HepG2 (cell line): ENCODE measurements at regions not wholly inside any gene's neighbourhood (a gene's known extent, or its start where the extent isn't known, plus 50 kb on each side); places are given as distances from the start of the nearest gene placed in this dataset.

Experiments
- ELF1 ChIP-seq: sonication (generic); formaldehyde crosslinking; IDR thresholded peaks from 2 replicates; pipeline ENCODE4 v1.4.0; 2020; ENCODE audit warnings: missing genetic modification reagents
- HDAC1 ChIP-seq: sonication (generic); formaldehyde crosslinking; IDR thresholded peaks from 2 replicates; pipeline ENCODE4 v1.5.1; 2020; ENCODE audit warnings: mild to moderate bottlenecking, missing genetic modification reagents
- NR2C2 ChIP-seq: sonication (generic); formaldehyde crosslinking; IDR thresholded peaks from 2 replicates; pipeline ENCODE4 v1.4.0; 2020; ENCODE audit warnings: missing genetic modification reagents, mild to moderate bottlenecking, moderate library complexity, borderline replicate concordance
- SALL1 ChIP-seq: sonication (generic); formaldehyde crosslinking; IDR thresholded peaks from 2 replicates; pipeline ENCODE4 v1.8.0; 2022; ENCODE audit warnings: mild to moderate bottlenecking, missing genetic modification reagents
- SMC3 ChIP-seq: IDR thresholded peaks from 2 replicates; pipeline ENCODE4 v1.6.1; 2011; ENCODE audit warnings: low read length, improper control_type of control experiment
- STAG1 ChIP-seq: sonication (generic); formaldehyde crosslinking; IDR thresholded peaks from 2 replicates; pipeline ENCODE4 v1.4.0; 2020; ENCODE audit warnings: missing genetic modification reagents
- ZBTB37 ChIP-seq: sonication (generic); formaldehyde crosslinking; IDR thresholded peaks from 2 replicates; pipeline ENCODE4 v1.4.0; 2020; ENCODE audit warnings: mild to moderate bottlenecking, missing genetic modification reagents
- ZNF329 ChIP-seq: sonication (generic); formaldehyde crosslinking; IDR thresholded peaks from 2 replicates; pipeline ENCODE4 v1.9.0; 2021; ENCODE audit warnings: low read depth, mild to moderate bottlenecking, missing genetic modification reagents
- ZNF646 ChIP-seq: sonication (generic); formaldehyde crosslinking; IDR thresholded peaks from 2 replicates; pipeline ENCODE4 v1.9.0; 2021; ENCODE audit warnings: mild to moderate bottlenecking, missing genetic modification reagents
- TF ChIP-seq, protein P1 (sequence below): sonication (generic); formaldehyde crosslinking; IDR thresholded peaks from 2 replicates; pipeline ENCODE4 v1.5.0; 2020; ENCODE audit warnings: mild to moderate bottlenecking, missing genetic modification reagents, moderate library complexity

DNA sequence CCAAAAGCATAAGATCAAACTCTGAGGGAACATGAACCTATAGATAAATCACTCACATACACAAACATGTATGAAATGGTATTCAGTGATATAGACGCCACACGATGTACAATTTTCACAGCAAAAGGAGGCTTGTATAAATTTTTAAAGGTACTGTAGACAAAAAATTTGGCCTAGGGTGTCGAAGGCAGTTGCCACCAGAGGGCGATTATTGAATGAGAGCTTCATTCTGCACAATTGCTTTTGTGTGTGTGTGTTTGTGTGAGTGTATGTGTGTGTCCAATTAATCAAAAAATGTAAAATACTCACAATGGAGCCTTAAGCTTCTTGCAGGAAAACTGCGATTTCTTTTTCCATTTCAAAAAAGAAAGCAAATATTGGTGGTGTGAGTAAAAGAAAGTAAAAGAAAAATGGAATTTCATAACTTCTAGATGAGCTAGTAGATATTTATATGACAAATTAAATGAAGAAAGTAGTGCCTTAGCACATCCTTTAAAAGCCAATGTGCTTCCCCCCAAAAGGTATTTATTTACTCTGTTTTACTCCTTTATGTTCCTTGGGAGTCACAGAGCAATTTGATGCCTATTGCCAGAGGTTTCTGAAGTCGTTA, 800.1 kb downstream of the SATB2 start (continued):
- no peak for TF ChIP-seq ZNF329 (CRISPR knock-in tag)
- TF ChIP-seq HDAC1 (CRISPR knock-in tag) = no peak
- no peak for TF ChIP-seq NR2C2
- peak; percentile 90 for TF ChIP-seq ZNF646
- no peak for TF ChIP-seq ZBTB37 (CRISPR knock-in tag)
- TF ChIP-seq SMC3 = peak; percentile 71
- TF ChIP-seq SALL1 (CRISPR knock-in tag) = no peak
- peak; percentile 46; the same call in 1 of the 2 replicates for TF ChIP-seq STAG1
- TF ChIP-seq, protein P1, sequence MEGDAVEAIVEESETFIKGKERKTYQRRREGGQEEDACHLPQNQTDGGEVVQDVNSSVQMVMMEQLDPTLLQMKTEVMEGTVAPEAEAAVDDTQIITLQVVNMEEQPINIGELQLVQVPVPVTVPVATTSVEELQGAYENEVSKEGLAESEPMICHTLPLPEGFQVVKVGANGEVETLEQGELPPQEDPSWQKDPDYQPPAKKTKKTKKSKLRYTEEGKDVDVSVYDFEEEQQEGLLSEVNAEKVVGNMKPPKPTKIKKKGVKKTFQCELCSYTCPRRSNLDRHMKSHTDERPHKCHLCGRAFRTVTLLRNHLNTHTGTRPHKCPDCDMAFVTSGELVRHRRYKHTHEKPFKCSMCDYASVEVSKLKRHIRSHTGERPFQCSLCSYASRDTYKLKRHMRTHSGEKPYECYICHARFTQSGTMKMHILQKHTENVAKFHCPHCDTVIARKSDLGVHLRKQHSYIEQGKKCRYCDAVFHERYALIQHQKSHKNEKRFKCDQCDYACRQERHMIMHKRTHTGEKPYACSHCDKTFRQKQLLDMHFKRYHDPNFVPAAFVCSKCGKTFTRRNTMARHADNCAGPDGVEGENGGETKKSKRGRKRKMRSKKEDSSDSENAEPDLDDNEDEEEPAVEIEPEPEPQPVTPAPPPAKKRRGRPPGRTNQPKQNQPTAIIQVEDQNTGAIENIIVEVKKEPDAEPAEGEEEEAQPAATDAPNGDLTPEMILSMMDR (CRISPR knock-in tag) = peak; percentile 49
- no peak for TF ChIP-seq ELF1 (CRISPR knock-in tag)
